ENCODE measurements at regions not wholly inside any gene's neighbourhood (a gene's known extent, or its start where the extent isn't known, plus 50 kb on each side); places are given as distances from the start of the nearest gene placed in this dataset.
A peak's percentile ranks its signal among the peaks of the same experiment; 100 is the strongest.
"Not testable (repeated sequence)": the region's sequence is repeated elsewhere in the genome, so short reads cannot be mapped to it uniquely, and the experiment has no call there.

DNA sequence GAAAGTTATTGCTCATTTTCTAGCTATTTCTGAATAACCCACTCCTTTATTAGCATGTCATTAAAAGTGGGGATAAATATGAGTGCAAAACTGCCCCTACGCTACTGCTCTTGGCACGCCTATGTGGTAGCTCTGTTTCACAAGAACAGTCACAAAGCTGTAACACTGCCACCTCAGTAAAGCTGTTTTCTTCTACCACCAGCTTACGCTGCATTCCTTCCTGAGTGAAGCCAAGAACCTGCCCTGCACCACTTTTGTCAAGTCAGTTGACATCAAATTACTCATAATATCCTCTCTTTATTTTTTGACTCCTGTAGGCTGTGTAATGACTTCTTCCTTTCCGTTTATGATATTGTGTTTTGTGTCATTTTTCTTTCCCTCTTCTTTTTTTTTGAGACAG lies 1539.7 kb downstream of the RPIA start:
- H2BK5ac ChIP-seq (ENCODE audit: low read length); H3K9me3 ChIP-seq (replicated peaks in 1 of 2; ENCODE audit: control insufficient read depth in 2 of 2, insufficient read depth in 1 of 2, low read depth in 1 of 2, low read length in 2 of 2); H2BK15ac ChIP-seq (ENCODE audit: low read length); H3K23ac ChIP-seq (ENCODE audit: low read depth, low read length, poor library complexity); H4K91ac ChIP-seq (ENCODE audit: low read depth, low read length, poor library complexity); H3K79me1 ChIP-seq (ENCODE audit: low read depth, low read length); H3K27me3 ChIP-seq (ENCODE audit: control insufficient read depth in 3 of 3, insufficient read depth in 3 of 3, low read depth in 1 of 3, low read length in 3 of 3); DNase-seq (ENCODE audit: low spot score); H2BK12ac ChIP-seq (ENCODE audit: low read length); H3K4me2 ChIP-seq (ENCODE audit: insufficient read depth, low read length, poor library complexity, severe bottlenecking); H2AFZ ChIP-seq (ENCODE audit: low read length); H3K4ac ChIP-seq (ENCODE audit: low read length); H3K18ac ChIP-seq (ENCODE audit: low read length); H4K8ac ChIP-seq (ENCODE audit: low read depth, low read length); H2BK120ac ChIP-seq (ENCODE audit: low read depth, low read length); H3K9ac ChIP-seq (ENCODE audit: low read depth, low read length, poor library complexity); H3K27ac ChIP-seq (replicated peaks; ENCODE audit: low read length); H3K4me3 ChIP-seq (ENCODE audit: low read length in 2 of 2); H3K36me3 ChIP-seq (replicated peaks in 1 of 2; ENCODE audit: control insufficient read depth in 2 of 2, insufficient read depth in 2 of 2, low read length in 2 of 2); H3K14ac ChIP-seq (ENCODE audit: low read length); H2AK5ac ChIP-seq (ENCODE audit: low read depth, low read length); H3K4me1 ChIP-seq (ENCODE audit: control insufficient read depth in 2 of 2, insufficient read depth in 1 of 2, low read depth in 1 of 2, low read length in 2 of 2): not testable (repeated sequence)
- WGBS, 2 donors (ENCODE audit: extremely low coverage in 2 of 2, insufficient read length in 2 of 2, insufficient replicate concordance in 1 of 2), result no CpG with 5 or more reads among the region's 4 CpGs

- DNase-seq (ENCODE audit: low spot score); H2BK120ac ChIP-seq (ENCODE audit: low read depth, low read length); H3K4me2 ChIP-seq (ENCODE audit: insufficient read depth, low read length, poor library complexity, severe bottlenecking); H2BK15ac ChIP-seq (ENCODE audit: low read length); H2BK5ac ChIP-seq (ENCODE audit: low read length); H3K14ac ChIP-seq (ENCODE audit: low read length); H3K27me3 ChIP-seq (ENCODE audit: control insufficient read depth in 3 of 3, insufficient read depth in 3 of 3, low read depth in 1 of 3, low read length in 3 of 3); H3K4ac ChIP-seq (ENCODE audit: low read length); H3K4me3 ChIP-seq (ENCODE audit: low read length in 2 of 2); H3K4me1 ChIP-seq (ENCODE audit: control insufficient read depth in 2 of 2, insufficient read depth in 1 of 2, low read depth in 1 of 2, low read length in 2 of 2); H2AK5ac ChIP-seq (ENCODE audit: low read depth, low read length); H2BK12ac ChIP-seq (ENCODE audit: low read length); H4K91ac ChIP-seq (ENCODE audit: low read depth, low read length, poor library complexity); H3K9ac ChIP-seq (ENCODE audit: low read depth, low read length, poor library complexity); H3K23ac ChIP-seq (ENCODE audit: low read depth, low read length, poor library complexity); H3K9me3 ChIP-seq (replicated peaks in 1 of 2; ENCODE audit: control insufficient read depth in 2 of 2, insufficient read depth in 1 of 2, low read depth in 1 of 2, low read length in 2 of 2); H3K27ac ChIP-seq (replicated peaks; ENCODE audit: low read length); H3K79me1 ChIP-seq (ENCODE audit: low read depth, low read length); H3K36me3 ChIP-seq (replicated peaks in 1 of 2; ENCODE audit: control insufficient read depth in 2 of 2, insufficient read depth in 2 of 2, low read length in 2 of 2); H3K18ac ChIP-seq (ENCODE audit: low read length); H4K8ac ChIP-seq (ENCODE audit: low read depth, low read length); H2AFZ ChIP-seq (ENCODE audit: low read length): not testable (repeated sequence)
- no CpG with 5 or more reads among the region's 1 CpG for WGBS, 2 donors (ENCODE audit: extremely low coverage in 2 of 2, insufficient read length in 2 of 2, insufficient replicate concordance in 1 of 2)
Measured at GRCh38 chr2:90235452-90235851, 1544.0 kb downstream of the RPIA start.

GRCh38 chr2:90237923-90238361 lies 1546.5 kb downstream of the RPIA start:
- H3K27ac ChIP-seq (replicated peaks; ENCODE audit: low read length); H2BK5ac ChIP-seq (ENCODE audit: low read length); H2BK15ac ChIP-seq (ENCODE audit: low read length); H3K4me3 ChIP-seq (ENCODE audit: low read length in 2 of 2); H2AFZ ChIP-seq (ENCODE audit: low read length); H2BK120ac ChIP-seq (ENCODE audit: low read depth, low read length); H3K9me3 ChIP-seq (replicated peaks in 1 of 2; ENCODE audit: control insufficient read depth in 2 of 2, insufficient read depth in 1 of 2, low read depth in 1 of 2, low read length in 2 of 2); H3K36me3 ChIP-seq (replicated peaks in 1 of 2; ENCODE audit: control insufficient read depth in 2 of 2, insufficient read depth in 2 of 2, low read length in 2 of 2); H3K4ac ChIP-seq (ENCODE audit: low read length); H3K14ac ChIP-seq (ENCODE audit: low read length); H4K91ac ChIP-seq (ENCODE audit: low read depth, low read length, poor library complexity); H3K4me1 ChIP-seq (ENCODE audit: control insufficient read depth in 2 of 2, insufficient read depth in 1 of 2, low read depth in 1 of 2, low read length in 2 of 2); H3K27me3 ChIP-seq (ENCODE audit: control insufficient read depth in 3 of 3, insufficient read depth in 3 of 3, low read depth in 1 of 3, low read length in 3 of 3); H3K79me1 ChIP-seq (ENCODE audit: low read depth, low read length); H4K8ac ChIP-seq (ENCODE audit: low read depth, low read length): not testable (repeated sequence)
- DNase-seq (ENCODE audit: low spot score), result peak; percentile 17
- H3K18ac ChIP-seq (ENCODE audit: low read length), result peak overlapping the region; percentile 80
- H2AK5ac ChIP-seq (ENCODE audit: low read depth, low read length), result peak overlapping the region; percentile 46
- peak overlapping the region; percentile 18 for H3K4me2 ChIP-seq (ENCODE audit: insufficient read depth, low read length, poor library complexity, severe bottlenecking)
- no CpG with 5 or more reads among the region's 31 CpGs for WGBS, 2 donors (ENCODE audit: extremely low coverage in 2 of 2, insufficient read length in 2 of 2, insufficient replicate concordance in 1 of 2)
- peak overlapping the region; percentile 22 for H2BK12ac ChIP-seq (ENCODE audit: low read length)
- H3K23ac ChIP-seq (ENCODE audit: low read depth, low read length, poor library complexity), result peak overlapping the region; percentile 73
- peak overlapping the region; percentile 60 for H3K9ac ChIP-seq (ENCODE audit: low read depth, low read length, poor library complexity)

DNA sequence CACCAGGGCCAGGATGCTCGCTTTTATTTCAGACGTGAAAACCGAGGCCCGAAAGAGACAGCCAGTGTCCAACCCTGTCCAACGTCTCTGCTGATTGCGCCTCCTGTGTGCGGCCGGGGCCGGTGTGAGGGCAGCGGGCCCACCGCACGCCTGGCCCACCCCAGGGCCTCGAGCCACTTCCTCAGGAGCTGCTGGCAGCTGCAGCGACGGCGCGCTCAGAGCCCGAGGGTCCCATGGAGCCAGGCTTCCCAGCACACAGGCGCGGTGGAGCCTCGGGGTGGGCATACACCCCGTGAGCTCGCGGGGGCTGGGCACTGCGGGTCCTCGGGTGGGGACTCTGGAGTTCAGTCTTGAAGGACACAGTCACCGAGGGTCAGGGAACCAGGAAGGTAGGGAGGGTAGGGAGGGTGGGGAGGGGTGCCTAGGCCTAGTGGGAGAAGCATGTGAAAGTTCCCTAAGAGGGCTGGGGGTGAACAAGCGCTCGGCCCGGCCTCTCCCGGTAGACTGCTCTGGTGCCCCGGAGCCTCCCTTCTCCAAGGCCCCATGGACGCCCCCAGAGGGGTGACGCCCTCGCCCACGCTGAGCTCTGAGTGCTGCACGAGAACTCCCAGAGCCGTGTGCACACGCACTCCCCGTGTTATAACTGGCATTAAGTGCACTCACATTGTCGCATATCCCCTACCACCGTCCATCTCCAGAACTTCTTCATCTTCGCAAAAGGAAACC lies 1547.2 kb downstream of the RPIA start:
- H3K9ac ChIP-seq (ENCODE audit: low read depth, low read length, poor library complexity); H3K14ac ChIP-seq (ENCODE audit: low read length); H3K9me3 ChIP-seq (replicated peaks in 1 of 2; ENCODE audit: control insufficient read depth in 2 of 2, insufficient read depth in 1 of 2, low read depth in 1 of 2, low read length in 2 of 2); H4K8ac ChIP-seq (ENCODE audit: low read depth, low read length); H2BK5ac ChIP-seq (ENCODE audit: low read length); H3K4ac ChIP-seq (ENCODE audit: low read length); H2BK120ac ChIP-seq (ENCODE audit: low read depth, low read length); H3K23ac ChIP-seq (ENCODE audit: low read depth, low read length, poor library complexity); DNase-seq (ENCODE audit: low spot score); H3K4me3 ChIP-seq (ENCODE audit: low read length in 2 of 2); H3K27ac ChIP-seq (replicated peaks; ENCODE audit: low read length); H2AFZ ChIP-seq (ENCODE audit: low read length); H3K4me2 ChIP-seq (ENCODE audit: insufficient read depth, low read length, poor library complexity, severe bottlenecking); H3K18ac ChIP-seq (ENCODE audit: low read length); H3K27me3 ChIP-seq (ENCODE audit: control insufficient read depth in 3 of 3, insufficient read depth in 3 of 3, low read depth in 1 of 3, low read length in 3 of 3); H4K91ac ChIP-seq (ENCODE audit: low read depth, low read length, poor library complexity); H2AK5ac ChIP-seq (ENCODE audit: low read depth, low read length); H3K79me1 ChIP-seq (ENCODE audit: low read depth, low read length); H2BK15ac ChIP-seq (ENCODE audit: low read length); H2BK12ac ChIP-seq (ENCODE audit: low read length); H3K36me3 ChIP-seq (replicated peaks in 1 of 2; ENCODE audit: control insufficient read depth in 2 of 2, insufficient read depth in 2 of 2, low read length in 2 of 2); H3K4me1 ChIP-seq (ENCODE audit: control insufficient read depth in 2 of 2, insufficient read depth in 1 of 2, low read depth in 1 of 2, low read length in 2 of 2): not testable (repeated sequence)
- no CpG with 5 or more reads among the region's 43 CpGs for WGBS, 2 donors (ENCODE audit: extremely low coverage in 2 of 2, insufficient read length in 2 of 2, insufficient replicate concordance in 1 of 2)
